ENCODE measurements at regions not wholly inside any gene's neighbourhood (a gene's known extent, or its start where the extent isn't known, plus 50 kb on each side); places are given as distances from the start of the nearest gene placed in this dataset.
A peak's percentile ranks its signal among the peaks of the same experiment; 100 is the strongest.

GRCh38 chr6:163780994-163781393 lies 366.5 kb downstream of the QKI start:
- peak; percentile 100 for DNase-seq (ENCODE audit: low read depth)

GRCh38 chr6:163779727-163780284 lies 365.3 kb downstream of the QKI start:
- no peak for DNase-seq (ENCODE audit: low read depth)

GRCh38 chr6:163777716-163778115 lies 363.2 kb downstream of the QKI start:
- peak; percentile 43 for DNase-seq (ENCODE audit: low read depth)

GRCh38 chr6:163776906-163777686 lies 362.6 kb downstream of the QKI start:
- DNase-seq (ENCODE audit: low read depth): no peak

- no peak for DNase-seq (ENCODE audit: low read depth)
Observed at GRCh38 chr6:163776196-163776905, 361.8 kb downstream of the QKI start.

GRCh38 chr6:163775313-163775712 lies 360.8 kb downstream of the QKI start:
- DNase-seq (ENCODE audit: low read depth): no peak

GRCh38 chr6:163774485-163774884 lies 360.0 kb downstream of the QKI start:
- no peak for DNase-seq (ENCODE audit: low read depth)

- DNase-seq (ENCODE audit: low read depth): no peak
Observed at GRCh38 chr6:163773646-163774045, 359.1 kb downstream of the QKI start.

- DNase-seq (ENCODE audit: low read depth): no peak
Observed at GRCh38 chr6:163772701-163773100, 358.2 kb downstream of the QKI start.

- no peak for DNase-seq (ENCODE audit: low read depth)
Observed at GRCh38 chr6:163771180-163771579, 356.7 kb downstream of the QKI start.

GRCh38 chr6:163768905-163769304 lies 354.4 kb downstream of the QKI start:
- no peak for DNase-seq (ENCODE audit: low read depth)

GRCh38 chr6:163766936-163767335 lies 352.4 kb downstream of the QKI start:
- no peak for DNase-seq (ENCODE audit: low read depth)

- no peak for DNase-seq (ENCODE audit: low read depth)
Observed at GRCh38 chr6:163765335-163765734, 350.8 kb downstream of the QKI start.

GRCh38 chr6:163764565-163764964 lies 350.0 kb downstream of the QKI start:
- no peak for DNase-seq (ENCODE audit: low read depth)

- no peak for DNase-seq (ENCODE audit: low read depth)
Observed at GRCh38 chr6:163761481-163761880, 347.0 kb downstream of the QKI start.

- DNase-seq (ENCODE audit: low read depth): no peak
Observed at GRCh38 chr6:163760860-163761259, 346.3 kb downstream of the QKI start.

- no peak for DNase-seq (ENCODE audit: low read depth)
Observed at GRCh38 chr6:163759542-163759941, 345.0 kb downstream of the QKI start.

GRCh38 chr6:163757520-163757919 lies 343.0 kb downstream of the QKI start:
- no peak for DNase-seq (ENCODE audit: low read depth)

- DNase-seq (ENCODE audit: low read depth): peak; percentile 61
Observed at GRCh38 chr6:163756079-163756478, 341.6 kb downstream of the QKI start.

GRCh38 chr6:163754866-163755265 lies 340.3 kb downstream of the QKI start:
- DNase-seq (ENCODE audit: low read depth): no peak

- peak; percentile 24 for DNase-seq (ENCODE audit: low read depth)
Observed at GRCh38 chr6:163753430-163753829, 338.9 kb downstream of the QKI start.

GRCh38 chr6:163752446-163752845 lies 337.9 kb downstream of the QKI start:
- DNase-seq (ENCODE audit: low read depth): no peak
